HG02884 (cell line): ENCODE measurements at regions not wholly inside any gene's neighbourhood (a gene's known extent, or its start where the extent isn't known, plus 50 kb on each side); places are given as distances from the start of the nearest gene placed in this dataset.
"Not testable (repeated sequence)": the region's sequence is repeated elsewhere in the genome, so short reads cannot be mapped to it uniquely, and the experiment has no call there.

ENCODE experiments used
- ATAC-seq: cut with Tn5 transposase; IDR thresholded peaks from one replicate; pipeline ENCODE4 v1.9.1; 2021; ENCODE audit warnings: mild to moderate bottlenecking, moderate library complexity; ENCODE audit not compliant: unreplicated experiment

GRCh38 chrX:124234348-124234747 lies 98.1 kb upstream of the TEX13D start:
- ATAC-seq: no peak

GRCh38 chrX:124238268-124238667 lies 94.2 kb upstream of the TEX13D start:
- ATAC-seq: no peak

- peak; percentile 19 for ATAC-seq
Observed at GRCh38 chrX:124239324-124239723, 93.1 kb upstream of the TEX13D start.

GRCh38 chrX:124239911-124240310 lies 92.5 kb upstream of the TEX13D start:
- peak; percentile 90 for ATAC-seq

- ATAC-seq: no peak
Observed at GRCh38 chrX:124240422-124240821, 92.0 kb upstream of the TEX13D start.

GRCh38 chrX:124242131-124242530 lies 90.3 kb upstream of the TEX13D start:
- no peak for ATAC-seq

- ATAC-seq: no peak
Observed at GRCh38 chrX:124249345-124249744, 83.1 kb upstream of the TEX13D start.

GRCh38 chrX:124250835-124251437 lies 81.5 kb upstream of the TEX13D start:
- no peak for ATAC-seq

GRCh38 chrX:124254611-124255010 lies 77.8 kb upstream of the TEX13D start:
- ATAC-seq: no peak

GRCh38 chrX:124256216-124256615 lies 76.2 kb upstream of the TEX13D start:
- no peak for ATAC-seq

GRCh38 chrX:124256629-124257380 lies 75.7 kb upstream of the TEX13D start:
- no peak for ATAC-seq

- ATAC-seq: no peak
Observed at GRCh38 chrX:124257924-124258702, 74.3 kb upstream of the TEX13D start.

- ATAC-seq: no peak
Observed at GRCh38 chrX:124260845-124261244, 71.6 kb upstream of the TEX13D start.

- no peak for ATAC-seq
Observed at GRCh38 chrX:124263743-124264142, 68.7 kb upstream of the TEX13D start.

GRCh38 chrX:124268099-124268498 lies 64.4 kb upstream of the TEX13D start:
- no peak for ATAC-seq

GRCh38 chrX:124269881-124270280 lies 62.6 kb upstream of the TEX13D start:
- no peak for ATAC-seq

- not testable (repeated sequence) for ATAC-seq
Observed at GRCh38 chrX:124271599-124271998, 60.9 kb upstream of the TEX13D start.

GRCh38 chrX:124272370-124272982 lies 60.0 kb upstream of the TEX13D start:
- ATAC-seq: no peak

- no peak for ATAC-seq
Observed at GRCh38 chrX:124274438-124275181, 57.9 kb upstream of the TEX13D start.

GRCh38 chrX:124275182-124275894 lies 57.1 kb upstream of the TEX13D start:
- no peak for ATAC-seq
